ENCODE measurements at regions not wholly inside any gene's neighbourhood (a gene's known extent, or its start where the extent isn't known, plus 50 kb on each side); places are given as distances from the start of the nearest gene placed in this dataset.

- H3K9me3 ChIP-seq = no peaks in the 10 kb centered on the region
- no peak overlapping the region for H3K27ac ChIP-seq
- no peak for DNase-seq
- no peak overlapping the region for H3K4me3 ChIP-seq
- TF ChIP-seq POLR2A (IDR thresholded peaks at IDR 0.05) = no peak
- TF ChIP-seq, protein P1, sequence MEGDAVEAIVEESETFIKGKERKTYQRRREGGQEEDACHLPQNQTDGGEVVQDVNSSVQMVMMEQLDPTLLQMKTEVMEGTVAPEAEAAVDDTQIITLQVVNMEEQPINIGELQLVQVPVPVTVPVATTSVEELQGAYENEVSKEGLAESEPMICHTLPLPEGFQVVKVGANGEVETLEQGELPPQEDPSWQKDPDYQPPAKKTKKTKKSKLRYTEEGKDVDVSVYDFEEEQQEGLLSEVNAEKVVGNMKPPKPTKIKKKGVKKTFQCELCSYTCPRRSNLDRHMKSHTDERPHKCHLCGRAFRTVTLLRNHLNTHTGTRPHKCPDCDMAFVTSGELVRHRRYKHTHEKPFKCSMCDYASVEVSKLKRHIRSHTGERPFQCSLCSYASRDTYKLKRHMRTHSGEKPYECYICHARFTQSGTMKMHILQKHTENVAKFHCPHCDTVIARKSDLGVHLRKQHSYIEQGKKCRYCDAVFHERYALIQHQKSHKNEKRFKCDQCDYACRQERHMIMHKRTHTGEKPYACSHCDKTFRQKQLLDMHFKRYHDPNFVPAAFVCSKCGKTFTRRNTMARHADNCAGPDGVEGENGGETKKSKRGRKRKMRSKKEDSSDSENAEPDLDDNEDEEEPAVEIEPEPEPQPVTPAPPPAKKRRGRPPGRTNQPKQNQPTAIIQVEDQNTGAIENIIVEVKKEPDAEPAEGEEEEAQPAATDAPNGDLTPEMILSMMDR (IDR thresholded peaks at IDR 0.05) = no peak
- ATAC-seq = no peak
- 30 to 32% methylated on average over 9 of the region's 9 CpGs for WGBS, 2 donors
- H3K4me1 ChIP-seq = no peaks in the 10 kb centered on the region
- H3K36me3 ChIP-seq (replicated peaks in 1 of 2; ENCODE audit: insufficient read depth in 1 of 2, low read depth in 2 of 2) = no peaks in the 10 kb centered on the region
- H3K27me3 ChIP-seq = no peaks in the 10 kb centered on the region
- intact Hi-C loops (cut with DNase I) = no loop called here
Measured at GRCh38 chr4:138845664-138846063, 169.9 kb upstream of the NOCT start.

- no peak for ATAC-seq
- 51 to 66% methylated on average over 3 to 6 of the region's 6 CpGs for WGBS, 2 donors
Measured at GRCh38 chr4:138845054-138845453, 170.5 kb upstream of the NOCT start.

DNA sequence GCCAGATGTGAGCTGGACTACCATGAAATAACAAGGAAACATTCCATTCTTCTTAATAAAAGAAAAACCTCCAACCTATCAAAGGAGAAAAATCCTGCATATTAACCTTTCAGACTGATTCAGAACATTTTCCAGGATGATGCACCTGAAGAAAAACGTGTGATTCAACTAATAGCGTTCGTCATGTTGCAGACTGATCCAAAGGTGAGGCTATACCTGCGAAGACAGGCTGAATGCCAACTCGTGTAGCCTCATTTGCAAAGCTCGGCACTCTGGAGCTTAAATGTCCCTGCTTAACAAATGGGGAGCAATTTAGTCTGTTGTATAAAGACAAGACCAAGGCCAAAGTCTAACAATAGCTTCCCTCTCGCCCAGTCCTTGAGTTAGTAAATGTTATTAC lies 172.0 kb upstream of the NOCT start:
- no peak overlapping the region for H3K4me3 ChIP-seq
- whole genome bisulfite sequencing, 2 donors = 29 to 37% methylated on average over 7 of the region's 7 CpGs
- no peaks in the 10 kb centered on the region for H3K27me3 ChIP-seq
- ATAC-seq = no peak
- H3K4me1 ChIP-seq = no peaks in the 10 kb centered on the region
- DNase-seq = no peak
- intact Hi-C loops (cut with DNase I) = no loop called here
- no peaks in the 10 kb centered on the region for H3K9me3 ChIP-seq
- H3K27ac ChIP-seq = no peak overlapping the region
- no peak for TF ChIP-seq POLR2A (IDR thresholded peaks at IDR 0.05)
- TF ChIP-seq, protein P1 (IDR thresholded peaks at IDR 0.05) = no peak
- H3K36me3 ChIP-seq (replicated peaks in 1 of 2; ENCODE audit: insufficient read depth in 1 of 2, low read depth in 2 of 2) = no peaks in the 10 kb centered on the region

More at GRCh38 chr4:138845054-138845453, 170.5 kb upstream of the NOCT start:
- DNase-seq = no peak
- H3K36me3 ChIP-seq (replicated peaks in 1 of 2; ENCODE audit: insufficient read depth in 1 of 2, low read depth in 2 of 2) = no peaks in the 10 kb centered on the region
- H3K9me3 ChIP-seq = no peaks in the 10 kb centered on the region
- H3K4me1 ChIP-seq = no peaks in the 10 kb centered on the region
- no peak overlapping the region for H3K4me3 ChIP-seq
- H3K27me3 ChIP-seq = no peaks in the 10 kb centered on the region
- intact Hi-C loops (cut with DNase I) = no loop called here
- TF ChIP-seq POLR2A (IDR thresholded peaks at IDR 0.05) = no peak
- TF ChIP-seq, protein P1 (IDR thresholded peaks at IDR 0.05) = no peak
- H3K27ac ChIP-seq = no peak overlapping the region

DNA sequence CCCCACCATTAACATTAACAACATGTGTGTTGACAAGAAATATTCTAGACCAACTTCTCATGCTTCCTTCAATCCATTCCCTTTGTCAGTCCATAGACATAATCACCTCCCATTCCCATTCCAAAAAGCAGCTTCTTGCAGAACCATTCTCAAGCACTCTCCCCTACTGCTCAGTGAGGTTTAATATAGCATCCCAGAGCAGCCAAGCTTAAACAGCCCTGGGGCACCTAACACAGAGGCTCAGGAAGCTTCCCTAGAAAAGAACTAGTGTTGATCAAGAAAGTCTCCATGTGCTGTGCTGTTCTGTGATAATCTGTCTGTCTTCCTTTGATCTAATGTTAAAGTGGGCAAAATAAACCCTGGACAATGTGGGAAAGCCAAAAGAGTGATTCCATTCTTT lies 174.2 kb upstream of the NOCT start:
- Histone ChIP-seq H3K4me1 (no peaks in the 10 kb centered on the region), H3K4me3 (no peak overlapping the region), H3K27me3 (no peaks in the 10 kb centered on the region), H3K36me3 (replicated peaks in 1 of 2; ENCODE audit: insufficient read depth in 1 of 2, low read depth in 2 of 2) (no peaks in the 10 kb centered on the region), H3K27ac (no peak overlapping the region), H3K9me3 (no peaks in the 10 kb centered on the region)
- TF ChIP-seq, protein P1 (IDR thresholded peaks at IDR 0.05) = no peak
- no peak for TF ChIP-seq POLR2A (IDR thresholded peaks at IDR 0.05)
- DNase-seq = no peak
- intact Hi-C loops (cut with DNase I) = no loop called here
- ATAC-seq = no peak

- Histone ChIP-seq H3K36me3 (replicated peaks in 1 of 2; ENCODE audit: insufficient read depth in 1 of 2, low read depth in 2 of 2) (no peaks in the 10 kb centered on the region), H3K4me3 (no peak overlapping the region), H3K27ac (no peak overlapping the region), H3K4me1 (no peaks in the 10 kb centered on the region), H3K9me3 (no peaks in the 10 kb centered on the region), H3K27me3 (no peaks in the 10 kb centered on the region)
- DNase-seq (no peak), ATAC-seq (no peak)
- intact Hi-C loops (cut with DNase I) = no loop called here
- TF ChIP-seq, protein P1 (IDR thresholded peaks at IDR 0.05) = no peak
- no peak for TF ChIP-seq POLR2A (IDR thresholded peaks at IDR 0.05)
- WGBS, 2 donors = 68 to 83% methylated on average over 4 of the region's 4 CpGs
Measured at GRCh38 chr4:138838251-138838650, 177.3 kb upstream of the NOCT start.
